ENCODE measurements at regions not wholly inside any gene's neighbourhood (a gene's known extent, or its start where the extent isn't known, plus 50 kb on each side); places are given as distances from the start of the nearest gene placed in this dataset.

DNA sequence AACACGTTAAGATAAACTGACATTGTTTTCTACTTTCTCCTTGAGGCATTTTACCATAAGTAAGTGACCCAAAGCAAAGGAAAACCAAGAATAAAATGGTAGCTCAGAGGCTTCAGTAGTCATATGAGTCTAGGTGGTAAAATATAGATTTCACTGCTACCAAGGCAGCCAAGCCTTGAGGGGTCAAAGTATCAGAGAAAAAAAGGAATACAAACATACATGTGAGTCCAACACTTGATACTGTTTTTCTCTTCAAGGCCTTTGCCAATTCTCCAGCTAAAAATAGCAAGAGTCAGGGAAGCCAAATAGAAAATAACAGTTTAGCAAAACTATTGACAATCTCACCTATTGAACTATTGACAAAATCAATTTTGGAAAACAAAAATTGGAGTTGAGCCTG, 925.9 kb downstream of the BCL11A start:
- intact Hi-C loops (cut with DNase I), result no loop called here
- ATAC-seq (peak; percentile 64), DNase-seq (peak in 1 of 4 donors; percentile 25)
- WGBS, 2 donors, result 0 to 13% methylated on average over 1 of the region's 1 CpG
- H3K4me1 ChIP-seq, result peaks cover 24% of the 10 kb centered on the region
- H3K4me3 ChIP-seq, result no peak overlapping the region
- H3K9me3 ChIP-seq, result no peaks in the 10 kb centered on the region
- H3K27ac ChIP-seq, result no peak overlapping the region
- no peaks in the 10 kb centered on the region for H3K27me3 ChIP-seq
- H3K36me3 ChIP-seq (replicated peaks in 1 of 2; ENCODE audit: insufficient read depth in 1 of 2, low read depth in 2 of 2), result no peaks in the 10 kb centered on the region
- TF ChIP-seq, protein P1, sequence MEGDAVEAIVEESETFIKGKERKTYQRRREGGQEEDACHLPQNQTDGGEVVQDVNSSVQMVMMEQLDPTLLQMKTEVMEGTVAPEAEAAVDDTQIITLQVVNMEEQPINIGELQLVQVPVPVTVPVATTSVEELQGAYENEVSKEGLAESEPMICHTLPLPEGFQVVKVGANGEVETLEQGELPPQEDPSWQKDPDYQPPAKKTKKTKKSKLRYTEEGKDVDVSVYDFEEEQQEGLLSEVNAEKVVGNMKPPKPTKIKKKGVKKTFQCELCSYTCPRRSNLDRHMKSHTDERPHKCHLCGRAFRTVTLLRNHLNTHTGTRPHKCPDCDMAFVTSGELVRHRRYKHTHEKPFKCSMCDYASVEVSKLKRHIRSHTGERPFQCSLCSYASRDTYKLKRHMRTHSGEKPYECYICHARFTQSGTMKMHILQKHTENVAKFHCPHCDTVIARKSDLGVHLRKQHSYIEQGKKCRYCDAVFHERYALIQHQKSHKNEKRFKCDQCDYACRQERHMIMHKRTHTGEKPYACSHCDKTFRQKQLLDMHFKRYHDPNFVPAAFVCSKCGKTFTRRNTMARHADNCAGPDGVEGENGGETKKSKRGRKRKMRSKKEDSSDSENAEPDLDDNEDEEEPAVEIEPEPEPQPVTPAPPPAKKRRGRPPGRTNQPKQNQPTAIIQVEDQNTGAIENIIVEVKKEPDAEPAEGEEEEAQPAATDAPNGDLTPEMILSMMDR (IDR thresholded peaks at IDR 0.05), result no peak
- TF ChIP-seq POLR2A (IDR thresholded peaks at IDR 0.05), result no peak

DNA sequence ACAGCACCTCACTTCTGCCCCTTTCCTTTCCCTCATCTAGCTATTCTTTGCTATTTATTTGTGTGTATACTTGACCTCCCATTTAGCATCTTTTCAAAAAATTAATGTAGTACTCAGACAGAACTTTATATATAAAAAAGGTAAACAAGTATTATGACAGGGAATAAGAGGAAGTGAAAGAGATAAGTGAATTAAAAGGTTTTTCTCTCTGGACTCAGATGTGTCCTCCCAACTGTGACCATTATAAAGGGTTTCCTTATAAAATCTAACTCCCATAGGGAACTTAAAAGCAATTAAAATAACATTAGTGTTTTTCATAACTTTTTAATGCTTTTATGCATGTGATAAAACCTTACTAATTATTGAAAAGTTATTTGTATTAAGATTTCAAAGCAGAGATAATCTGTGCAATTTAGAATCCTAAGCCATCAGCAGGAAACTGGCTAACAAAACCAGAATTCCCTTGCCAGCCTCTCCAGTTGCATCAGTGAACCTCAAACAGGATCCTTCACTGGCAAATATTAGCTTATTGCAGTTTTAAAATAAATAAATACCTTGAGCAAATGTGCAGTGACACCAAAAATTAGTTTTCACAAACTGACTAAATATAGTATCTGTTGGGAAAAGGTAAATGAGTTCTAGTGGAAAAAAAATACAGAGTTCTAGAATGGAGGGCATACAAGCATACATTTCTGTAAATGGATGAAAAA, 930.7 kb downstream of the BCL11A start:
- Histone ChIP-seq H3K27ac (no peak overlapping the region), H3K27me3 (no peaks in the 10 kb centered on the region), H3K4me3 (no peak overlapping the region), H3K36me3 (replicated peaks in 1 of 2; ENCODE audit: insufficient read depth in 1 of 2, low read depth in 2 of 2) (no peaks in the 10 kb centered on the region), H3K4me1 (peaks cover 24% of the 10 kb centered on the region), H3K9me3 (no peaks in the 10 kb centered on the region)
- intact Hi-C loops (cut with DNase I), result no loop called here
- DNase-seq (no peak), ATAC-seq (no peak)
- no peak for TF ChIP-seq POLR2A (IDR thresholded peaks at IDR 0.05)
- TF ChIP-seq, protein P1 (IDR thresholded peaks at IDR 0.05), result no peak

DNA sequence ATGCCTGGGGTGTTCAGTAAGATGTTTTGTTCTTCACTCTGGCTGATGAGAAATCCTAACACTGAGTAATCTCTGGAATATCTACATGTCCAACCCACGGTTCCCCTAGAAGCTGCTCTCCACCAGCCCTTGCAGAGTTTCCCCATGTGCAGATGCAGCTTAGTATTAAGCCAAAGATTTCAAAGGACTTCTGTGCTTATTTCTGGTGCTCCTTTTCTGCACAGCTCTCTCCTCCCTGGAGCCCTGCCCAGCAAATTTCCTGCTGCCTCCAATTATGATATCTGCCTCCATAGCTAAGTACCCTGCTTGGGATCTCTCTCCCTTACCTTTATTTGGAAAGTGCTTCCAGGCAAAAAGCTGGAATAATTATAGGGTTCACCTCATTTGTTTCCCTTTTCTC, 949.3 kb downstream of the BCL11A start:
- ATAC-seq, result no peak

DNA sequence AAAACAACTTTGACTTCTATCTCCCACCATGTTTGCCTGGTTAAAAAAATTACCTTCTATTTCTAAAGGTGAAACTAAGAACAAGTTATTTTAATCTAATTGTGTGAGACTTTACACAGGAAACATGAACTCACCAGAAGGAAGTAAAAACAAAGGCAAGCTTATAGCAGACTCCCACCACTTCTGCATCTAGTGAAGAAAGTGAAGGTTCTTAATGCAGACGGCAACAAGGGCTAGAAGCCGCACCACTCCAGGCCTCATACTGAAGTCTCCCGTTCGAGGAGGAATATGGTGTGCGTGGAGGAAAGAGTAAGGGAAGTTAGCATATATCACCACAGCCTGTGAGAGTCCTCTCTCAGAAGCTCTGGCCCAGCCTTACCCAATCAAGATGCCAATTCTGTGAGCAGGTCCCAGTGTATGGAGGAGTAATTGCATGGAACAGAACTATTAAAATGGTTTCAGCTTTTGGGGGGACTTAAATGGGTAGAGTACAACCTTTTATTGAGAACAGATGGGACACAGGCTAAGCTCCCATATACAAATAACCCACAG, 958.7 kb downstream of the BCL11A start:
- Histone ChIP-seq H3K27ac (no peak overlapping the region), H3K4me1 (no peaks in the 10 kb centered on the region), H3K9me3 (no peaks in the 10 kb centered on the region), H3K27me3 (no peaks in the 10 kb centered on the region), H3K4me3 (no peak overlapping the region), H3K36me3 (replicated peaks in 1 of 2; ENCODE audit: insufficient read depth in 1 of 2, low read depth in 2 of 2) (no peaks in the 10 kb centered on the region)
- WGBS, 2 donors, result 69 to 80% methylated on average over 5 of the region's 5 CpGs
- no peak for TF ChIP-seq POLR2A (IDR thresholded peaks at IDR 0.05)
- TF ChIP-seq, protein P1 (IDR thresholded peaks at IDR 0.05), result no peak
- ATAC-seq (no peak), DNase-seq (no peak)
- intact Hi-C loops (cut with DNase I), result no loop called here

More for the DNA sequence above, 949.3 kb downstream of the BCL11A start:
- 54 to 57% methylated on average over 1 of the region's 1 CpG for WGBS, 2 donors
- intact Hi-C loops (cut with DNase I), result no loop called here
- H3K4me3 ChIP-seq, result no peak overlapping the region
- TF ChIP-seq, protein P1 (IDR thresholded peaks at IDR 0.05), result no peak
- no peak for TF ChIP-seq POLR2A (IDR thresholded peaks at IDR 0.05)
- H3K27me3 ChIP-seq, result no peaks in the 10 kb centered on the region
- no peaks in the 10 kb centered on the region for H3K9me3 ChIP-seq
- no peaks in the 10 kb centered on the region for H3K36me3 ChIP-seq (replicated peaks in 1 of 2; ENCODE audit: insufficient read depth in 1 of 2, low read depth in 2 of 2)
- no peak for DNase-seq
- no peaks in the 10 kb centered on the region for H3K4me1 ChIP-seq
- H3K27ac ChIP-seq, result no peak overlapping the region

DNA sequence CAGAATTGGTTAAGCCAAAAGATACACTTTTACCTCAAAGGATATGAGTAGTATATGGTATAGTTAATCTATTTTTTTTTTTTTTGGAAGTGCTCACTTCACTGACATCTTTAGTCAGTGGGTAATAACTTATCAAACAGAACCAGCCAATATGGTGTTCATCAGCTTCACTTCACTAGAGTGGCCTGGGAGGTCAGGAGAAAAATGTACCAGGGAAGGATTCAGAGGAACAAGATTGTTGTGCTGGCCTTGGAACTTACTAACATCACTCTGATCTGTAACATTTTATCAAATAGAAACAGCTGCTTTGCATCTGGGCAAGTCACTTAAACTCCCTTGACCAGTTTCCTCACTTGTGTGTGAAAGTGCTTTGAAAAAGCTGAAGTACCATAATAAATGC, 962.7 kb downstream of the BCL11A start:
- Histone ChIP-seq H3K4me1 (no peaks in the 10 kb centered on the region), H3K27me3 (no peaks in the 10 kb centered on the region), H3K9me3 (no peaks in the 10 kb centered on the region), H3K4me3 (no peak overlapping the region), H3K27ac (no peak overlapping the region), H3K36me3 (replicated peaks in 1 of 2; ENCODE audit: insufficient read depth in 1 of 2, low read depth in 2 of 2) (no peaks in the 10 kb centered on the region)
- TF ChIP-seq, protein P1 (IDR thresholded peaks at IDR 0.05), result no peak
- no peak for TF ChIP-seq POLR2A (IDR thresholded peaks at IDR 0.05)
- no peak for DNase-seq
- intact Hi-C loops (cut with DNase I), result no loop called here
- ATAC-seq, result no peak
